Keratinocyte (primary cell): ENCODE measurements at regions not wholly inside any gene's neighbourhood (a gene's known extent, or its start where the extent isn't known, plus 50 kb on each side); places are given as distances from the start of the nearest gene placed in this dataset.

ENCODE experiments used
- DNase-seq: peaks from one replicate; pipeline ENCODE4 v3.0.0-alpha.2; 2011; ENCODE audit warnings: low read depth, missing footprints, low spot score
- FAIRE-seq: peaks from 2 replicates; lab custom pipeline; 2011; peaks lifted over from hg19 to GRCh38; lab: Jason Lieb, UNC
- H2AFZ ChIP-seq: 2 replicates; pipeline ENCODE4 v1.6.0; 2012; ENCODE audit warnings: low read length, control low read depth, inconsistent platforms; ENCODE audit not compliant: control insufficient read depth
- H3K27ac ChIP-seq: 2 replicates; pipeline ENCODE4 v1.5.1; 2011; ENCODE audit warnings: low read length; ENCODE audit not compliant: control insufficient read depth, insufficient read depth
- H3K27me3 ChIP-seq: 3 replicates; pipeline ENCODE4 v1.6.0; 2011; ENCODE audit warnings: low read length; ENCODE audit not compliant: control insufficient read depth, insufficient read depth; ENCODE audit errors: extremely low read depth
- H3K36me3 ChIP-seq, 2 experiments: 2 replicates in 1 of 2; 3 replicates in 1 of 2; pipeline ENCODE4 v1.5.1; 2011; ENCODE audit warnings: low read length in 2 of 2, mild to moderate bottlenecking in 1 of 2; ENCODE audit not compliant: control insufficient read depth in 2 of 2, insufficient read depth in 2 of 2; ENCODE audit errors: extremely low read depth in 1 of 2
- H3K4me1 ChIP-seq: 3 replicates; pipeline ENCODE4 v1.5.1; 2011; ENCODE audit warnings: low read length; ENCODE audit not compliant: control insufficient read depth, insufficient read depth; ENCODE audit errors: extremely low read depth
- H3K4me2 ChIP-seq: 3 replicates; pipeline ENCODE4 v1.6.0; 2011; ENCODE audit warnings: low read depth, low read length; ENCODE audit not compliant: control insufficient read depth, insufficient read depth; ENCODE audit errors: extremely low read depth
- H3K4me3 ChIP-seq, 3 experiments: fragments of 200-600 bp in 1 of 3; sonication (generic) in 1 of 3; 2 replicates in 2 of 3; 3 replicates in 1 of 3; pipeline ENCODE4 v1.5.1; 2011 to 2016; ENCODE audit warnings: low read length in 3 of 3, mild to moderate bottlenecking in 3 of 3, control low read depth in 2 of 3, inconsistent platforms in 1 of 3, low read depth in 1 of 3, mixed read lengths in 1 of 3, mixed run types in 1 of 3, moderate library complexity in 1 of 3; ENCODE audit not compliant: control insufficient read depth in 2 of 3, insufficient read depth in 2 of 3; ENCODE audit errors: extremely low read depth in 1 of 3
- H3K79me2 ChIP-seq: 2 replicates; pipeline ENCODE4 v1.6.0; 2012; ENCODE audit warnings: low read length; ENCODE audit not compliant: control insufficient read depth, insufficient read depth
- H3K9ac ChIP-seq: 3 replicates; pipeline ENCODE4 v1.6.0; 2011; ENCODE audit warnings: low read length; ENCODE audit not compliant: control insufficient read depth, insufficient read depth; ENCODE audit errors: extremely low read depth
- H3K9me1 ChIP-seq: 3 replicates; pipeline ENCODE4 v1.6.0; 2011; ENCODE audit warnings: low read length; ENCODE audit not compliant: control insufficient read depth, insufficient read depth; ENCODE audit errors: extremely low read depth
- H3K9me3 ChIP-seq: 2 replicates; pipeline ENCODE4 v1.5.1; 2012; ENCODE audit warnings: low read depth, low read length; ENCODE audit not compliant: control insufficient read depth
- H4K20me1 ChIP-seq: 3 replicates; pipeline ENCODE4 v1.6.0; 2011; ENCODE audit warnings: low read length; ENCODE audit not compliant: control insufficient read depth, insufficient read depth; ENCODE audit errors: extremely low read depth
- EZH2 ChIP-seq: IDR thresholded peaks from one replicate; pipeline ENCODE4 v1.6.1; 2012; ENCODE audit warnings: inconsistent platforms, mild to moderate bottlenecking, low read length, moderate library complexity
- dilution Hi-C: fragments of 300-500 bp; cut with MboI; formaldehyde crosslinking; loops from one replicate; pipeline ENCODE4 v1.7.0; 2020; ENCODE audit warnings: low sequenced_read_pairs; ENCODE audit not compliant: extremely low pct_ligation_motif_present
- TF ChIP-seq, protein P1 (sequence below), 3 experiments: IDR thresholded peaks in 1 of 3; conservative IDR thresholded peaks in 1 of 3; optimal IDR thresholded peaks in 1 of 3; 2 replicates in 2 of 3; 3 replicates in 1 of 3; pipeline versions ENCODE3 to v1.5.1; 2011; ENCODE audit warnings: low read length in 3 of 3, mild to moderate bottlenecking in 3 of 3, moderate library complexity in 2 of 3, control low read depth in 1 of 3, inconsistent platforms in 1 of 3; ENCODE audit not compliant: insufficient read depth in 2 of 3; ENCODE audit errors: extremely low read depth in 1 of 3

DNA sequence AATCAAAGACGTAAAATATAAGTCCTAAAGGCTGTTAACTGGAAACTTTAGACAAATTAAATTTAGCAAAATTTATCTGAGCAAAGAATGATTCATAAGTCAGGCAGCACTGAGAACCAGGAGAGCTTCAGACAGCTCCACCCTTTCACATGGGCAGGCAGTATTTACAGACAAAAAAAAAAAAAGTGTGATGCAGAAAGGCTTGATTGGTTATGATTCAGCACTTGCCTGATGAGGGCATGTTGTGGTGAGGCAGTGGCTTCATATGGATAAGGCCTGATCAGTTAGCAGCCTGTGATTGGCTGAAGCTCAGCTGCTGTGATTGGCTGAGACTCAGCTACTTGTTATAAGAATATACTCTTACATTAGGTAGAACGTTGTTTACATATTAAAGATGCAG is 495.4 kb upstream of the POM121L12 start:
- dilution Hi-C loops: no loop called here
- TF ChIP-seq EZH2: no peak
- TF ChIP-seq, protein P1, sequence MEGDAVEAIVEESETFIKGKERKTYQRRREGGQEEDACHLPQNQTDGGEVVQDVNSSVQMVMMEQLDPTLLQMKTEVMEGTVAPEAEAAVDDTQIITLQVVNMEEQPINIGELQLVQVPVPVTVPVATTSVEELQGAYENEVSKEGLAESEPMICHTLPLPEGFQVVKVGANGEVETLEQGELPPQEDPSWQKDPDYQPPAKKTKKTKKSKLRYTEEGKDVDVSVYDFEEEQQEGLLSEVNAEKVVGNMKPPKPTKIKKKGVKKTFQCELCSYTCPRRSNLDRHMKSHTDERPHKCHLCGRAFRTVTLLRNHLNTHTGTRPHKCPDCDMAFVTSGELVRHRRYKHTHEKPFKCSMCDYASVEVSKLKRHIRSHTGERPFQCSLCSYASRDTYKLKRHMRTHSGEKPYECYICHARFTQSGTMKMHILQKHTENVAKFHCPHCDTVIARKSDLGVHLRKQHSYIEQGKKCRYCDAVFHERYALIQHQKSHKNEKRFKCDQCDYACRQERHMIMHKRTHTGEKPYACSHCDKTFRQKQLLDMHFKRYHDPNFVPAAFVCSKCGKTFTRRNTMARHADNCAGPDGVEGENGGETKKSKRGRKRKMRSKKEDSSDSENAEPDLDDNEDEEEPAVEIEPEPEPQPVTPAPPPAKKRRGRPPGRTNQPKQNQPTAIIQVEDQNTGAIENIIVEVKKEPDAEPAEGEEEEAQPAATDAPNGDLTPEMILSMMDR (optimal IDR thresholded peaks at IDR 0.05 in 1 of 3, IDR thresholded peaks at IDR 0.05 in 1 of 3, conservative IDR thresholded peaks at IDR 0.05 in 1 of 3; ENCODE audit: extremely low read depth in 1 of 3, insufficient read depth in 2 of 3, low read length in 3 of 3): no peak
- H3K79me2 ChIP-seq: no peaks in the 10 kb centered on the region
- H3K36me3 ChIP-seq: no peaks in the 10 kb centered on the region
- no peak overlapping the region for H3K9ac ChIP-seq
- no peaks in the 10 kb centered on the region for H4K20me1 ChIP-seq
- no peaks in the 10 kb centered on the region for H3K9me1 ChIP-seq
- no peaks in the 10 kb centered on the region for H3K4me1 ChIP-seq
- no peak overlapping the region for H3K4me3 ChIP-seq
- DNase-seq: no peak
- no peak overlapping the region for H3K27ac ChIP-seq
- FAIRE-seq: no peak
- H3K4me2 ChIP-seq: no peak overlapping the region
- H2AFZ ChIP-seq: no peak overlapping the region
- no peaks in the 10 kb centered on the region for H3K27me3 ChIP-seq
- no peaks in the 10 kb centered on the region for H3K9me3 ChIP-seq

DNA sequence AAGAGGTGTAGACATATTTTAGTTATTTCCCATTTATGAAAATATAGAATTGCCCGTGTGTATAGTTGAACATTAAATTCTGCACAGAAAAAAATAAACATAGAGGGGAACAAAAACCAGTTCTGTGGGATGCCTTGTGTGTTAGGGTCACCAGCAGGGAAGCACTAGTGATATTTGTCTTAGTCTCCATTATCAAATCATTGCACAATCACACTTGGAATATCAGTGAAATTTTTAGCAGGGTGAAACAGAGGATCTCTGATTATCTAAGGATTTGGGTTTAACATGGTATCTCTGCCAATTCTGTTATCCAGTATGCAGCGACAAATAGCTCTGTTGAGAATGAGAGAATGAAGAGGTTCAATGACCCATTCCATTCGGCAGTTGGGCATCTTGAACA is 496.0 kb upstream of the POM121L12 start:
- dilution Hi-C loops: no loop called here

More for the DNA sequence above, 496.0 kb upstream of the POM121L12 start:
- FAIRE-seq (no peak), DNase-seq (no peak)
- no peak for TF ChIP-seq EZH2
- TF ChIP-seq, protein P1 (optimal IDR thresholded peaks at IDR 0.05 in 1 of 3, IDR thresholded peaks at IDR 0.05 in 1 of 3, conservative IDR thresholded peaks at IDR 0.05 in 1 of 3; ENCODE audit: extremely low read depth in 1 of 3, insufficient read depth in 2 of 3, low read length in 3 of 3): no peak
- H3K9me3 ChIP-seq: no peaks in the 10 kb centered on the region
- H4K20me1 ChIP-seq: no peaks in the 10 kb centered on the region
- no peak overlapping the region for H3K27ac ChIP-seq
- H3K9ac ChIP-seq: no peak overlapping the region
- no peaks in the 10 kb centered on the region for H3K36me3 ChIP-seq
- H3K79me2 ChIP-seq: no peaks in the 10 kb centered on the region
- no peak overlapping the region for H2AFZ ChIP-seq
- no peaks in the 10 kb centered on the region for H3K9me1 ChIP-seq
- H3K4me3 ChIP-seq: no peak overlapping the region
- H3K4me1 ChIP-seq: no peaks in the 10 kb centered on the region
- no peaks in the 10 kb centered on the region for H3K27me3 ChIP-seq
- H3K4me2 ChIP-seq: no peak overlapping the region
